SU-DHL-6 (cell line): ENCODE measurements at regions not wholly inside any gene's neighbourhood (a gene's known extent, or its start where the extent isn't known, plus 50 kb on each side); places are given as distances from the start of the nearest gene placed in this dataset.
"Not testable (repeated sequence)": the region's sequence is repeated elsewhere in the genome, so short reads cannot be mapped to it uniquely, and the experiment has no call there.

Experiments used
- H2AFZ ChIP-seq: fragments of 200-600 bp; sonication (generic); 2 replicates; pipeline ENCODE4 v1.6.1; 2014; ENCODE audit warnings: low read depth, mild to moderate bottlenecking, moderate library complexity, mixed read lengths, antibody characterized with exemption, low read length; ENCODE audit not compliant: severe bottlenecking
- H3F3A ChIP-seq: fragments of 200-600 bp; shearing (Covaris generic); 2 replicates; pipeline ENCODE4 v1.6.0; 2016; ENCODE audit warnings: antibody characterized with exemption, mild to moderate bottlenecking; ENCODE audit not compliant: insufficient read depth
- H3K27ac ChIP-seq: fragments of 200-600 bp; sonication (generic); 2 replicates; pipeline ENCODE4 v1.5.1; 2016; ENCODE audit warnings: low read depth, mild to moderate bottlenecking, low read length, moderate library complexity, mixed read lengths
- H3K27me3 ChIP-seq: fragments of 200-600 bp; sonication (generic), shearing (Covaris generic); 2 replicates; pipeline ENCODE4 v1.6.0; 2014; ENCODE audit warnings: mild to moderate bottlenecking, low read length
- H3K36me3 ChIP-seq: fragments of 200-600 bp; sonication (generic); 2 replicates; pipeline ENCODE4 v1.6.1; 2014; ENCODE audit warnings: mild to moderate bottlenecking, low read length, mixed read lengths
- H3K4me2 ChIP-seq: fragments of 300-600, 200-600 bp; shearing (Covaris generic), sonication (generic); 2 replicates; pipeline ENCODE4 v1.6.0; 2014; ENCODE audit warnings: low read length, low read depth, mild to moderate bottlenecking; ENCODE audit not compliant: poor library complexity, severe bottlenecking
- H3K4me3 ChIP-seq: fragments of 200-600 bp; sonication (generic); 2 replicates; pipeline ENCODE4 v1.5.1; 2014; ENCODE audit warnings: antibody characterized with exemption, low read length, mild to moderate bottlenecking, mixed read lengths; ENCODE audit not compliant: insufficient read depth, poor library complexity, severe bottlenecking
- H3K79me2 ChIP-seq: fragments of 200-600 bp; sonication (generic); 2 replicates; pipeline ENCODE4 v1.6.1; 2014; ENCODE audit warnings: mild to moderate bottlenecking, low read length, moderate library complexity; ENCODE audit not compliant: insufficient read depth
- H3K9ac ChIP-seq: fragments of 200-600 bp; sonication (generic); 2 replicates; pipeline ENCODE4 v1.7.0; 2014; ENCODE audit warnings: mild to moderate bottlenecking, low read length
- H3K9me2 ChIP-seq: fragments of 200-600 bp; sonication (generic); replicated peaks from 2 replicates; pipeline ENCODE4 v1.6.1; 2014; ENCODE audit warnings: low read length; ENCODE audit not compliant: insufficient read depth
- H3K9me3 ChIP-seq: fragments of 200-600 bp; sonication (generic); 2 replicates; pipeline ENCODE4 v1.6.1; 2014; ENCODE audit warnings: low read length, mixed read lengths; ENCODE audit not compliant: insufficient read depth
- H4K20me1 ChIP-seq: fragments of 200-600 bp; sonication (generic); 2 replicates; pipeline ENCODE4 v1.6.1; 2014; ENCODE audit warnings: low read depth, mild to moderate bottlenecking, antibody characterized with exemption, low read length, moderate library complexity, mixed read lengths
- EZH2phosphoT487 ChIP-seq: fragments of 200-600 bp; sonication (generic), shearing (Covaris generic); conservative IDR thresholded peaks from 2 replicates; pipeline ENCODE4 v1.6.1; 2018; ENCODE audit warnings: mild to moderate bottlenecking, antibody characterized with exemption, low read length, moderate library complexity, mixed read lengths
- TF ChIP-seq, protein P1 (sequence below): fragments of 200-600 bp; sonication (generic); IDR thresholded peaks from one replicate; pipeline ENCODE4 v1.5.1; 2017; ENCODE audit warnings: antibody characterized with exemption, mild to moderate bottlenecking, low read length, moderate library complexity; ENCODE audit not compliant: insufficient read depth, poor library complexity, severe bottlenecking

DNA sequence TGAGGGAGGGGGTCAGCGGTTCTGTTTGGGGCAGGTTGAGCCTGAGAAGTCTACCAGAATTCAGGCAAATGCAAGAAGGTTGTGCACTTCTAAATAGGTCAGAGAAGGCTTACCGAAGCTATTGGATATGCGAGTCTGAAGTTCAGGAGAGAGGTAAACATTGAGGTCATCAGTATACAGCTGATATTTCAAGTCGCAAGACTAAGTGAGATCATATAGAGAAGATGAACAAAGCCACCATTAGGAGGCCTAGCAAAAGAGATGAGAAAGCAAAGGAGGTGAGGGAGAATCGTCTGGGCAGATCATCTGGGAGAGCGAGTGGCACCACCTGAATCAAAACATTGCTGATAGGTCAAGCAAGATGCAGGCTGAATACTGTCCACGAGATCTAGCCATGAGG lies 430.6 kb downstream of the BUD13 start:
- H3K27ac ChIP-seq = no peak overlapping the region
- H2AFZ ChIP-seq = no peak overlapping the region
- H3K79me2 ChIP-seq = no peaks in the 10 kb centered on the region
- TF ChIP-seq, protein P1, sequence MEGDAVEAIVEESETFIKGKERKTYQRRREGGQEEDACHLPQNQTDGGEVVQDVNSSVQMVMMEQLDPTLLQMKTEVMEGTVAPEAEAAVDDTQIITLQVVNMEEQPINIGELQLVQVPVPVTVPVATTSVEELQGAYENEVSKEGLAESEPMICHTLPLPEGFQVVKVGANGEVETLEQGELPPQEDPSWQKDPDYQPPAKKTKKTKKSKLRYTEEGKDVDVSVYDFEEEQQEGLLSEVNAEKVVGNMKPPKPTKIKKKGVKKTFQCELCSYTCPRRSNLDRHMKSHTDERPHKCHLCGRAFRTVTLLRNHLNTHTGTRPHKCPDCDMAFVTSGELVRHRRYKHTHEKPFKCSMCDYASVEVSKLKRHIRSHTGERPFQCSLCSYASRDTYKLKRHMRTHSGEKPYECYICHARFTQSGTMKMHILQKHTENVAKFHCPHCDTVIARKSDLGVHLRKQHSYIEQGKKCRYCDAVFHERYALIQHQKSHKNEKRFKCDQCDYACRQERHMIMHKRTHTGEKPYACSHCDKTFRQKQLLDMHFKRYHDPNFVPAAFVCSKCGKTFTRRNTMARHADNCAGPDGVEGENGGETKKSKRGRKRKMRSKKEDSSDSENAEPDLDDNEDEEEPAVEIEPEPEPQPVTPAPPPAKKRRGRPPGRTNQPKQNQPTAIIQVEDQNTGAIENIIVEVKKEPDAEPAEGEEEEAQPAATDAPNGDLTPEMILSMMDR = no peak
- TF ChIP-seq EZH2phosphoT487 = no peak
- no peaks in the 10 kb centered on the region for H3K9me2 ChIP-seq
- H3K4me2 ChIP-seq = no peak overlapping the region
- no peaks in the 10 kb centered on the region for H3F3A ChIP-seq
- H3K36me3 ChIP-seq = no peaks in the 10 kb centered on the region
- H3K4me3 ChIP-seq = no peak overlapping the region
- H3K27me3 ChIP-seq = no peaks in the 10 kb centered on the region
- no peaks in the 10 kb centered on the region for H3K9me3 ChIP-seq
- H3K9ac ChIP-seq = no peak overlapping the region
- no peaks in the 10 kb centered on the region for H4K20me1 ChIP-seq

DNA sequence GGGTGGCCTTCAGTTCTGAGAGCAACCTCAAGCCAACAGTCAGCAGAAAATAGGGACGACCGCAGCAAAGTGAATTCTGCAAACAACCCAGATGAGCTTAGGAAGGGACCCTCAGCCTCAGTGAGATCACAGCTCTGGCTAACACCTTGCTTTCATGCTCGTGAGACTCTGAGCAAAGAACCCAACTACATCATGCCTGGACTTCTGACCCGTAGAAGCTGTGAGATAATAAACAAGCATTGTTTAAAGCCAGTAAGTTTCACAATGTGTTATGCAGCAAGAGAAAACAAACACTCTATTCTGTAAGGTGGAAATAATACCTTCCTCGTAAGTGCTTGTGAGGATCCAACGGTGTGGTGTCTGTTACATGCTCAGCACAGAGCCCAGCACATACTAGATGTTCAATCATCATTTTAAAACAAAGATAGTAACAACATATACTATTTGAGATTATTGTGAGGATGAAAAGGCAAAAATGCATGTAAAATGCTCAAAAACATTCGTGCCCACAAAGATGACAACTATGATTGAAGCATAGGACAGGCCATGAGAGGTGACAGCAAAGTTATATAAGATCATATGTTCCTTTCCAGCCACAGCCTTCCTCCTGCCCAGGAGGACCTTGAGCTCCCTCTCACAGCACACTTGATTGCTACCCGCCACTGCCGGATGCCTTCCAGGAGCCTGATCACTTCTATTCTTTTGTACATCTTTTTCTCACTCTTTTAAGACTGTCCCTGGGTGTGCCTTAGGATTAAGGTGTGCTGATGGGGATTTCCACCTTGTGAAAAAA lies 433.3 kb downstream of the BUD13 start:
- H3K27ac ChIP-seq = no peak overlapping the region
- H3K27me3 ChIP-seq = no peaks in the 10 kb centered on the region
- H3K36me3 ChIP-seq = no peaks in the 10 kb centered on the region
- H3K9me3 ChIP-seq = no peaks in the 10 kb centered on the region
- no peaks in the 10 kb centered on the region for H4K20me1 ChIP-seq
- H3F3A ChIP-seq = no peaks in the 10 kb centered on the region
- no peak overlapping the region for H3K4me3 ChIP-seq
- no peak overlapping the region for H2AFZ ChIP-seq
- H3K4me2 ChIP-seq = no peak overlapping the region
- no peaks in the 10 kb centered on the region for H3K9me2 ChIP-seq
- H3K79me2 ChIP-seq = no peaks in the 10 kb centered on the region
- no peak overlapping the region for H3K9ac ChIP-seq
- no peak for TF ChIP-seq EZH2phosphoT487
- TF ChIP-seq, protein P1 = no peak

DNA sequence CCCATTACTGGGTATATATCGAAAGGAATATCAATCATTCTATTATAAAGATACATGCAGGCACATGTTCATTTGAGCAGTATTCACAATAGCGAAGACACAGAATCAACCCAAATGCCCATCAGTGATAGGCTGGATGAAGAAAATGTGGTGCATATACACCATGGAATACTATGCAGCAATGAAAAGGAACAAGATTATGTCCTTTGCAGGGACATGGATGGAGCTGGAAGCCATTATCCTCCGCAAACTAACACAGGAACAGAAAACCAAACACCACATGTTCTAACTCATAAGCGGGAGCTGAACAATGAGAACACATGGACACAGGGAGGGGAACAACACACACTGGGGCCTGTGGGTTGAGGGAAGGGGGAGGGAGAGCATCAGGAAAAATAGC lies 434.3 kb downstream of the BUD13 start:
- not testable (repeated sequence) for H4K20me1 ChIP-seq, H3K9me3 ChIP-seq, H3K4me3 ChIP-seq, H3K4me2 ChIP-seq, H2AFZ ChIP-seq, H3K36me3 ChIP-seq, H3K9me2 ChIP-seq, H3K9ac ChIP-seq, H3F3A ChIP-seq, H3K79me2 ChIP-seq, H3K27ac ChIP-seq, H3K27me3 ChIP-seq

DNA sequence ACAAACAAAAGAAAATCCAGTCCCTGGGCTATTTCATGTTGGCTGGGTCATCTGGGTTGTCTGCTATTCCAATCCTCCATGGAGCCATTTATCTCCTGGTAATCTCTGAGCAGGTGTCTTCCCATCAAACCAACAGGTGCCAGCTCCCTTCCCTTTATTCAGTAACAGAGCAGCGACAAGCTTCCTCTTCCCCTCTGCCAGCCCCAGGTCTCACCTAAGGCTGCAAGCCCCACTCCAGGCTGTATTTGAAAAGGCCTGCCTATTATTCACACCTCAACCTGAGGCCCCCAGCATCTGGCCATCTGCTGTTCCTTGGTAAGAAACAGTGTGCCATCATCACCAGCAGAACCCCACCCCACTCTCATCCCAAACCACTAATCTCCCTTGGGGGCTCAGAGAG lies 436.2 kb downstream of the BUD13 start:
- no peak overlapping the region for H3K4me2 ChIP-seq
- TF ChIP-seq, protein P1 = no peak
- TF ChIP-seq EZH2phosphoT487 = no peak
- no peaks in the 10 kb centered on the region for H3K9me3 ChIP-seq
- no peak overlapping the region for H3K4me3 ChIP-seq
- H3K36me3 ChIP-seq = no peaks in the 10 kb centered on the region
- no peak overlapping the region for H3K9ac ChIP-seq
- H4K20me1 ChIP-seq = no peaks in the 10 kb centered on the region
- no peaks in the 10 kb centered on the region for H3K79me2 ChIP-seq
- no peaks in the 10 kb centered on the region for H3F3A ChIP-seq
- no peak overlapping the region for H3K27ac ChIP-seq
- no peaks in the 10 kb centered on the region for H3K27me3 ChIP-seq
- no peaks in the 10 kb centered on the region for H3K9me2 ChIP-seq
- no peak overlapping the region for H2AFZ ChIP-seq
